ENCODE measurements at regions not wholly inside any gene's neighbourhood (a gene's known extent, or its start where the extent isn't known, plus 50 kb on each side); places are given as distances from the start of the nearest gene placed in this dataset.

DNA sequence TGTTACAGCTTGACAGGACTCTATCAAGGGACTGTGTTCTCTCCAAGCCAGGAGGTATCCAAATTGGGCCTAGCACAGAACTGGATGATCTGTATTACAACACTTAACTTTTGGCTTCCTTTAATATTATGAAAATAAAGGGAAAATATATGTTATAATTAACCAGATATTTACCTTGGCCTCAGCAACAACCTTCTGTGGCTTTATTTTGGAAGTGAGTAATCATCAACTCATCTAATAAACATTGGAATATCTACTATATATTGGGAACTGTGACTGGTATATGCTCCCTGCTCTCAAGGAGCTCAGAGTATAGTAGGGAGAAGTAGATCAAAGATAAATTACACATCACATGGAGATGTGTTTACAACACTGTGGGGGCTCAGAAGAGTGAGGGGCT is 352.2 kb downstream of the METTL15 start:
- TF ChIP-seq CREB5 (CRISPR knock-in tag; IDR thresholded peaks at IDR 0.05; ENCODE audit: low read depth) (no peak), ARNTL (CRISPR knock-in tag; IDR thresholded peaks at IDR 0.05; ENCODE audit: borderline replicate concordance, low read depth) (no peak), ZNF8 (CRISPR knock-in tag; IDR thresholded peaks at IDR 0.05) (no peak), RARB (CRISPR knock-in tag; IDR thresholded peaks at IDR 0.05) (no peak), GLIS3 (CRISPR knock-in tag; IDR thresholded peaks at IDR 0.05) (no peak)
- TF ChIP-seq, protein P1, sequence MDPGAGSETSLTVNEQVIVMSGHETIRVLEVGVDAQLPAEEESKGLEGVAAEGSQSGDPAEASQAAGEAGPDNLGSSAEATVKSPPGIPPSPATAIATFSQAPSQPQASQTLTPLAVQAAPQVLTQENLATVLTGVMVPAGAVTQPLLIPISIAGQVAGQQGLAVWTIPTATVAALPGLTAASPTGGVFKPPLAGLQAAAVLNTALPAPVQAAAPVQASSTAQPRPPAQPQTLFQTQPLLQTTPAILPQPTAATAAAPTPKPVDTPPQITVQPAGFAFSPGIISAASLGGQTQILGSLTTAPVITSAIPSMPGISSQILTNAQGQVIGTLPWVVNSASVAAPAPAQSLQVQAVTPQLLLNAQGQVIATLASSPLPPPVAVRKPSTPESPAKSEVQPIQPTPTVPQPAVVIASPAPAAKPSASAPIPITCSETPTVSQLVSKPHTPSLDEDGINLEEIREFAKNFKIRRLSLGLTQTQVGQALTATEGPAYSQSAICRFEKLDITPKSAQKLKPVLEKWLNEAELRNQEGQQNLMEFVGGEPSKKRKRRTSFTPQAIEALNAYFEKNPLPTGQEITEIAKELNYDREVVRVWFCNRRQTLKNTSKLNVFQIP (CRISPR knock-in tag; IDR thresholded peaks at IDR 0.05; ENCODE audit: borderline replicate concordance, low read depth) = no peak
- TF ChIP-seq, protein P2, sequence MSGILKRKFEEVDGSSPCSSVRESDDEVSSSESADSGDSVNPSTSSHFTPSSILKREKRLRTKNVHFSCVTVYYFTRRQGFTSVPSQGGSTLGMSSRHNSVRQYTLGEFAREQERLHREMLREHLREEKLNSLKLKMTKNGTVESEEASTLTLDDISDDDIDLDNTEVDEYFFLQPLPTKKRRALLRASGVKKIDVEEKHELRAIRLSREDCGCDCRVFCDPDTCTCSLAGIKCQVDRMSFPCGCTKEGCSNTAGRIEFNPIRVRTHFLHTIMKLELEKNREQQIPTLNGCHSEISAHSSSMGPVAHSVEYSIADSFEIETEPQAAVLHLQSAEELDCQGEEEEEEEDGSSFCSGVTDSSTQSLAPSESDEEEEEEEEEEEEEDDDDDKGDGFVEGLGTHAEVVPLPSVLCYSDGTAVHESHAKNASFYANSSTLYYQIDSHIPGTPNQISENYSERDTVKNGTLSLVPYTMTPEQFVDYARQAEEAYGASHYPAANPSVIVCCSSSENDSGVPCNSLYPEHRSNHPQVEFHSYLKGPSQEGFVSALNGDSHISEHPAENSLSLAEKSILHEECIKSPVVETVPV (CRISPR knock-in tag; IDR thresholded peaks at IDR 0.05) = no peak
